ENCODE measurements at regions not wholly inside any gene's neighbourhood (a gene's known extent, or its start where the extent isn't known, plus 50 kb on each side); places are given as distances from the start of the nearest gene placed in this dataset.

DNA sequence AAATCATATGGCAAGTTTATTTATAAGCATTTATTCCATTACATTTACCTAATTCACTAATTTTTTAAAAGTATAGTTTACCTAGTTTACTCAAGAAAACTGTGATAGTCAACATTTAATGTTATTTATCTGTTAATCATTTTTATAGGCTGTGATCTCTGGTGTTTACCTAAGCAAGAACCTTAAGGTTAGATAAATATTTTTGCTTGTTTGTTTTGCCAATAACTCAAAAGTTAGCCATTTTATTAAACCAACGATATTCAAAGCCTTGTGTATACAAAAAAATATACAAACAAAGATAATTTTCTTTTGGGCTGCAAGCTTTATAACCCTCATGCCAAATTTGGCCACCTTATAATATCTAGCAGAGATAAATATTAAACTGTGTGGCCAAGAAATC is 157.3 kb downstream of the SLCO1B3 start:
- no peak for DNase-seq (ENCODE audit: low read depth)
- TF ChIP-seq, protein P1, sequence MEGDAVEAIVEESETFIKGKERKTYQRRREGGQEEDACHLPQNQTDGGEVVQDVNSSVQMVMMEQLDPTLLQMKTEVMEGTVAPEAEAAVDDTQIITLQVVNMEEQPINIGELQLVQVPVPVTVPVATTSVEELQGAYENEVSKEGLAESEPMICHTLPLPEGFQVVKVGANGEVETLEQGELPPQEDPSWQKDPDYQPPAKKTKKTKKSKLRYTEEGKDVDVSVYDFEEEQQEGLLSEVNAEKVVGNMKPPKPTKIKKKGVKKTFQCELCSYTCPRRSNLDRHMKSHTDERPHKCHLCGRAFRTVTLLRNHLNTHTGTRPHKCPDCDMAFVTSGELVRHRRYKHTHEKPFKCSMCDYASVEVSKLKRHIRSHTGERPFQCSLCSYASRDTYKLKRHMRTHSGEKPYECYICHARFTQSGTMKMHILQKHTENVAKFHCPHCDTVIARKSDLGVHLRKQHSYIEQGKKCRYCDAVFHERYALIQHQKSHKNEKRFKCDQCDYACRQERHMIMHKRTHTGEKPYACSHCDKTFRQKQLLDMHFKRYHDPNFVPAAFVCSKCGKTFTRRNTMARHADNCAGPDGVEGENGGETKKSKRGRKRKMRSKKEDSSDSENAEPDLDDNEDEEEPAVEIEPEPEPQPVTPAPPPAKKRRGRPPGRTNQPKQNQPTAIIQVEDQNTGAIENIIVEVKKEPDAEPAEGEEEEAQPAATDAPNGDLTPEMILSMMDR (IDR thresholded peaks at IDR 0.05; ENCODE audit: control insufficient read depth, insufficient read depth, low read depth, low read length, missing control alignments), result no peak
- H3K4me3 ChIP-seq (ENCODE audit: control insufficient read depth, low read depth, low read length), result no peak overlapping the region

DNA sequence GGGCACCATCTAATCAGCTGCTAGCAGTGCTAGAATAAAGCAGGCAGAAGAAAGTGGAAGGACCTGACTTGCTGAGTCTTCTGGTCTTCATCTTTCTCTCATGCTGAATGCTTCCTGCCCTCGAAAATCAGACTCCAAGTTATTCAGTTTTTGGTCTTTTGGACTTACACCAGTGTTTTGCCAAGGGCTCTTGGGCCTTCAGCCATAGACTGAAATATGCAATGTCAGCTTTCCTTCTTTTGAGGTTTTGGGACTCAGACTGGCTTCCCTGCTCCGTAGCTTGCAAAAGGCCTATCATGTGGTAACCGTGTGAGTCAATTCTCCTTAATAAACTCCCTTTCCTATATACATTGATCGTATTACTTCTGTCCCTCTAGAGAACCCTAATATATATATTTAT is 159.3 kb downstream of the SLCO1B3 start:
- DNase-seq (ENCODE audit: low read depth), result no peak
- TF ChIP-seq, protein P1 (IDR thresholded peaks at IDR 0.05; ENCODE audit: control insufficient read depth, insufficient read depth, low read depth, low read length, missing control alignments), result no peak
- H3K4me3 ChIP-seq (ENCODE audit: control insufficient read depth, low read depth, low read length), result no peak overlapping the region

DNA sequence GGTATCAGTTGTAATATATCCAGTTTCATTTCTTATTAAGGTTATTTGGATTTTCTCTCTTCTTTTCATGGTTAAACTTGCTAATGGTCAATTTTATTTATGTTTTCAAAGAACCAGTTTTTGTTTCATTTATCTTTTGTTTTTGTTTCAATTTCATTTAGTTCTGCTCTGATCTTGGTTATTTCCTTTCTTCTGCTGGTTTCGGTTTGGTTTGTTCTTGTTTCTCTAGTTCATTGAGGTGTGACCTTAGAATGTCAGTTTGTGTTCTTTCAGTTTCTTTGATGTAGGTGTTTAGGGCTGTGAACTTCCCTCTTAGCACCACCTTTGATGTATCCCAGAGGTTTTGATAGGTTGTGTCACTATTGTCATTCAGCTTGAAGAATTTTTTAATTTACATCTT is 145.6 kb upstream of the SLCO1B1 start:
- DNase-seq (ENCODE audit: low read depth), result no peak
- H3K4me3 ChIP-seq (ENCODE audit: control insufficient read depth, low read depth, low read length), result no peak overlapping the region
- TF ChIP-seq, protein P1 (IDR thresholded peaks at IDR 0.05; ENCODE audit: control insufficient read depth, insufficient read depth, low read depth, low read length, missing control alignments), result no peak

GRCh38 chr12:21001778-21002177 is 129.2 kb upstream of the SLCO1B1 start:
- H3K4me3 ChIP-seq (ENCODE audit: control insufficient read depth, low read depth, low read length), result no peak overlapping the region
- DNase-seq (ENCODE audit: low read depth), result no peak
- TF ChIP-seq, protein P1 (IDR thresholded peaks at IDR 0.05; ENCODE audit: control insufficient read depth, insufficient read depth, low read depth, low read length, missing control alignments), result no peak

- no peak overlapping the region for H3K4me3 ChIP-seq (ENCODE audit: control insufficient read depth, low read depth, low read length)
- TF ChIP-seq, protein P1 (IDR thresholded peaks at IDR 0.05; ENCODE audit: control insufficient read depth, insufficient read depth, low read depth, low read length, missing control alignments), result no peak
- DNase-seq (ENCODE audit: low read depth), result no peak
Observed at GRCh38 chr12:21025656-21026055, 105.3 kb upstream of the SLCO1B1 start.

GRCh38 chr12:21026302-21026701 is 104.7 kb upstream of the SLCO1B1 start:
- H3K4me3 ChIP-seq (ENCODE audit: control insufficient read depth, low read depth, low read length), result no peak overlapping the region
- DNase-seq (ENCODE audit: low read depth), result no peak
- TF ChIP-seq, protein P1 (IDR thresholded peaks at IDR 0.05; ENCODE audit: control insufficient read depth, insufficient read depth, low read depth, low read length, missing control alignments), result no peak

DNA sequence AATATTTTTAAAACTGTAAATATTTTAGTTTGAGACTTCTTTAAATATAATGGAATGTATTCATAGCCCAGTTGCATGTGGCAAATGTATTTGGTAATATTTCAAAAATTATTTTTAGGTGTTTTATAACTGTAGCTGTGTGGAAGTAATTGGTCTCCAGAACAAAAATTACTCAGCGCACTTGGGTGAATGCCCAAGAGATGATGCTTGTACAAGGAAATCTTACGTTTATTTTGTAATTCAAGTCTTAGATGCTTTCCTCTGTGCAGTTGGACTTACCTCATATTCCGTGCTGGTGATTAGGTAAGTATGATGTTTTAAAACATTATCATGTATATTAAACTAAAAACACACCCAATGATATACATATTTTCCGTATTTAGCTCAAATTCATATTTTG is 76.7 kb upstream of the SLCO1B1 start:
- no peak overlapping the region for H3K4me3 ChIP-seq (ENCODE audit: control insufficient read depth, low read depth, low read length)
- DNase-seq (ENCODE audit: low read depth), result no peak
- TF ChIP-seq, protein P1 (IDR thresholded peaks at IDR 0.05; ENCODE audit: control insufficient read depth, insufficient read depth, low read depth, low read length, missing control alignments), result no peak
